Tibial nerve (tissue), 4 donors: ENCODE measurements at regions not wholly inside any gene's neighbourhood (a gene's known extent, or its start where the extent isn't known, plus 50 kb on each side); places are given as distances from the start of the nearest gene placed in this dataset.

Source experiments
- EP300 ChIP-seq, 2 donors: sonication (generic); formaldehyde crosslinking; IDR thresholded peaks; one replicate each; pipeline ENCODE4 v1.6.1; 2017; ENCODE audit warnings: antibody characterized with exemption in 2 of 2, mild to moderate bottlenecking in 1 of 2
- POLR2A ChIP-seq, 2 donors: fragments of 450-650 bp; IDR thresholded peaks; one replicate each; pipeline ENCODE4 v1.6.1; 2017; ENCODE audit warnings: antibody characterized with exemption in 2 of 2, mild to moderate bottlenecking in 2 of 2, moderate library complexity in 2 of 2
- TF ChIP-seq, protein P1 (sequence below), 5 experiments: fragments of 200-600 bp in 3 of 5; fragments of 450-650 bp in 2 of 5; sonication (generic) in 3 of 5; IDR thresholded peaks; one replicate each; pipeline ENCODE4 v1.5.1; 2016 to 2019; ENCODE audit warnings: antibody characterized with exemption in 5 of 5, mild to moderate bottlenecking in 3 of 5, moderate library complexity in 2 of 5

- TF ChIP-seq EP300 (IDR thresholded peaks at IDR 0.05): no peak
- TF ChIP-seq, protein P1, sequence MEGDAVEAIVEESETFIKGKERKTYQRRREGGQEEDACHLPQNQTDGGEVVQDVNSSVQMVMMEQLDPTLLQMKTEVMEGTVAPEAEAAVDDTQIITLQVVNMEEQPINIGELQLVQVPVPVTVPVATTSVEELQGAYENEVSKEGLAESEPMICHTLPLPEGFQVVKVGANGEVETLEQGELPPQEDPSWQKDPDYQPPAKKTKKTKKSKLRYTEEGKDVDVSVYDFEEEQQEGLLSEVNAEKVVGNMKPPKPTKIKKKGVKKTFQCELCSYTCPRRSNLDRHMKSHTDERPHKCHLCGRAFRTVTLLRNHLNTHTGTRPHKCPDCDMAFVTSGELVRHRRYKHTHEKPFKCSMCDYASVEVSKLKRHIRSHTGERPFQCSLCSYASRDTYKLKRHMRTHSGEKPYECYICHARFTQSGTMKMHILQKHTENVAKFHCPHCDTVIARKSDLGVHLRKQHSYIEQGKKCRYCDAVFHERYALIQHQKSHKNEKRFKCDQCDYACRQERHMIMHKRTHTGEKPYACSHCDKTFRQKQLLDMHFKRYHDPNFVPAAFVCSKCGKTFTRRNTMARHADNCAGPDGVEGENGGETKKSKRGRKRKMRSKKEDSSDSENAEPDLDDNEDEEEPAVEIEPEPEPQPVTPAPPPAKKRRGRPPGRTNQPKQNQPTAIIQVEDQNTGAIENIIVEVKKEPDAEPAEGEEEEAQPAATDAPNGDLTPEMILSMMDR (IDR thresholded peaks at IDR 0.05): no peak
- TF ChIP-seq POLR2A (IDR thresholded peaks at IDR 0.05): no peak
Measured at GRCh38 chr14:84655014-84655413, 874.9 kb upstream of the FLRT2 start.
